ENCODE measurements at regions not wholly inside any gene's neighbourhood (a gene's known extent, or its start where the extent isn't known, plus 50 kb on each side); places are given as distances from the start of the nearest gene placed in this dataset.

- H2AFZ ChIP-seq (ENCODE audit: low read length), result no peak overlapping the region
- H3F3A ChIP-seq (ENCODE audit: low read length, unreplicated experiment), result no peaks in the 10 kb centered on the region
- no peaks in the 10 kb centered on the region for H3K9me2 ChIP-seq (replicated peaks; ENCODE audit: low read length)
- H3K9ac ChIP-seq (ENCODE audit: low read length), result no peak overlapping the region
- no peak overlapping the region for H3K4me3 ChIP-seq (ENCODE audit: low read length)
- H3K27ac ChIP-seq (ENCODE audit: low read length), result no peak overlapping the region
- no peaks in the 10 kb centered on the region for H3K36me3 ChIP-seq (ENCODE audit: low read depth, low read length)
- H3K79me2 ChIP-seq (ENCODE audit: low read length), result no peaks in the 10 kb centered on the region
- no peaks in the 10 kb centered on the region for H3K4me1 ChIP-seq (ENCODE audit: insufficient read depth, low read length)
- intact Hi-C loops (cut with micrococcal nuclease), result no loop called here
- no peak overlapping the region for H3K4me2 ChIP-seq (ENCODE audit: low read length)
- TF ChIP-seq CTCF (conservative IDR thresholded peaks at IDR 0.05; ENCODE audit: low read depth, low read length), result peak; percentile 20; the same call in 1 of the 2 replicates
- no peak for TF ChIP-seq EZH2 (IDR thresholded peaks at IDR 0.05; ENCODE audit: low read length, unreplicated experiment)
- H3K9me3 ChIP-seq (ENCODE audit: low read length), result no peaks in the 10 kb centered on the region
- ATAC-seq (no peak), DNase-seq (no peak)
- H4K20me1 ChIP-seq (ENCODE audit: low read length), result no peaks in the 10 kb centered on the region
- ChIA-PET POLR2A (ENCODE audit: unreplicated experiment) (no interaction called here), CTCF (no interaction called here)
- no peaks in the 10 kb centered on the region for H3K27me3 ChIP-seq (ENCODE audit: low read length)
- BruUV-seq (replicated peaks), result no TSS peak
Observed at GRCh38 chr5:125673359-125673950, 749.8 kb upstream of the GRAMD2B start.

- no peak overlapping the region for H3K27ac ChIP-seq (ENCODE audit: low read length)
- ATAC-seq (no peak), DNase-seq (no peak)
- no peaks in the 10 kb centered on the region for H3K4me1 ChIP-seq (ENCODE audit: insufficient read depth, low read length)
- H4K20me1 ChIP-seq (ENCODE audit: low read length), result no peaks in the 10 kb centered on the region
- ChIA-PET CTCF (no interaction called here), POLR2A (ENCODE audit: unreplicated experiment) (no interaction called here)
- no peaks in the 10 kb centered on the region for H3F3A ChIP-seq (ENCODE audit: low read length, unreplicated experiment)
- H3K9me2 ChIP-seq (replicated peaks; ENCODE audit: low read length), result no peaks in the 10 kb centered on the region
- BruUV-seq (replicated peaks), result no TSS peak
- no peaks in the 10 kb centered on the region for H3K36me3 ChIP-seq (ENCODE audit: low read depth, low read length)
- no peak overlapping the region for H3K4me2 ChIP-seq (ENCODE audit: low read length)
- no peaks in the 10 kb centered on the region for H3K79me2 ChIP-seq (ENCODE audit: low read length)
- no peaks in the 10 kb centered on the region for H3K27me3 ChIP-seq (ENCODE audit: low read length)
- intact Hi-C loops (cut with micrococcal nuclease), result no loop called here
- no peak overlapping the region for H3K9ac ChIP-seq (ENCODE audit: low read length)
- no peak for TF ChIP-seq EZH2 (IDR thresholded peaks at IDR 0.05; ENCODE audit: low read length, unreplicated experiment)
- no peak for TF ChIP-seq EZH2phosphoT487 (IDR thresholded peaks at IDR 0.05; ENCODE audit: borderline replicate concordance, low read length)
- no peak for TF ChIP-seq CTCF (conservative IDR thresholded peaks at IDR 0.05; ENCODE audit: low read depth, low read length)
- H2AFZ ChIP-seq (ENCODE audit: low read length), result no peak overlapping the region
- H3K4me3 ChIP-seq (ENCODE audit: low read length), result no peak overlapping the region
- H3K9me3 ChIP-seq (ENCODE audit: low read length), result no peaks in the 10 kb centered on the region
Observed at GRCh38 chr5:125679522-125679921, 743.7 kb upstream of the GRAMD2B start.

GRCh38 chr5:125683669-125684068 is 739.5 kb upstream of the GRAMD2B start:
- Histone ChIP-seq H3K79me2 (ENCODE audit: low read length) (no peaks in the 10 kb centered on the region), H3K4me3 (ENCODE audit: low read length) (no peak overlapping the region), H4K20me1 (ENCODE audit: low read length) (no peaks in the 10 kb centered on the region), H3K9me3 (ENCODE audit: low read length) (no peaks in the 10 kb centered on the region), H3K36me3 (ENCODE audit: low read depth, low read length) (no peaks in the 10 kb centered on the region), H3K9me2 (replicated peaks; ENCODE audit: low read length) (no peaks in the 10 kb centered on the region), H3K27me3 (ENCODE audit: low read length) (no peaks in the 10 kb centered on the region), H3K27ac (ENCODE audit: low read length) (no peak overlapping the region), H2AFZ (ENCODE audit: low read length) (no peak overlapping the region), H3K4me2 (ENCODE audit: low read length) (no peak overlapping the region), H3F3A (ENCODE audit: low read length, unreplicated experiment) (no peaks in the 10 kb centered on the region), H3K4me1 (ENCODE audit: insufficient read depth, low read length) (no peaks in the 10 kb centered on the region), H3K9ac (ENCODE audit: low read length) (no peak overlapping the region)
- no TSS peak for BruUV-seq (replicated peaks)
- ATAC-seq, result no peak
- ChIA-PET POLR2A (ENCODE audit: unreplicated experiment) (no interaction called here), CTCF (no interaction called here)
- no peak for DNase-seq
- intact Hi-C loops (cut with micrococcal nuclease), result no loop called here
- no peak for TF ChIP-seq EZH2phosphoT487 (IDR thresholded peaks at IDR 0.05; ENCODE audit: borderline replicate concordance, low read length)
- no peak for TF ChIP-seq CTCF (conservative IDR thresholded peaks at IDR 0.05; ENCODE audit: low read depth, low read length)
- no peak for TF ChIP-seq EZH2 (IDR thresholded peaks at IDR 0.05; ENCODE audit: low read length, unreplicated experiment)
